B cell (primary cell): ENCODE measurements at regions not wholly inside any gene's neighbourhood (a gene's known extent, or its start where the extent isn't known, plus 50 kb on each side); places are given as distances from the start of the nearest gene placed in this dataset.

Source experiments
- ATAC-seq: fragments of 200-7000 bp; cut with Tn5 transposase; one replicate; pipeline ENCODE4 v1.10.0; 2021; ENCODE audit warnings: low read depth, mild to moderate bottlenecking, moderate number of reproducible peaks, moderate library complexity
- CTCF ChIA-PET: fragments of 350-600 bp; sonication (Branson Sonifier 250); formaldehyde crosslinking; loops from one replicate; lab custom pipeline; 2021; ENCODE audit warnings: antibody characterized with exemption, inconsistent platforms; lab: Charles Lee
- POLR2A ChIA-PET: fragments of 350-600 bp; sonication (Branson Sonifier 250); formaldehyde crosslinking; loops from one replicate; lab custom pipeline; 2021; ENCODE audit warnings: antibody characterized with exemption; lab: Charles Lee
- DNase-seq: peaks from one replicate; pipeline ENCODE4 v3.0.0; 2013
- H2AFZ ChIP-seq: 2 replicates; pipeline ENCODE4 v1.6.1; 2012; ENCODE audit warnings: mild to moderate bottlenecking, low read depth, low read length; ENCODE audit not compliant: insufficient read depth, poor library complexity, severe bottlenecking
- H3K27ac ChIP-seq, 2 donors: 1 replicate in 1 of 2; 2 replicates in 1 of 2; pipeline ENCODE4 v1.5.1; 2012 to 2013; ENCODE audit warnings: low read length in 2 of 2, mild to moderate bottlenecking in 2 of 2, moderate library complexity in 1 of 2
- H3K27me3 ChIP-seq, 4 experiments: fragments of 200-600 bp in 1 of 4; sonication (generic) in 1 of 4; replicated peaks in 1 of 4; 1 replicate in 2 of 4; 2 replicates in 2 of 4; pipeline versions ENCODE4 v1.6.1 to v1.7.0; 2013 to 2016; ENCODE audit warnings: low read length in 3 of 4, mild to moderate bottlenecking in 2 of 4, mixed read lengths in 1 of 4, moderate library complexity in 1 of 4; ENCODE audit not compliant: insufficient read depth in 4 of 4, control insufficient read depth in 3 of 4; ENCODE audit errors: control extremely low read depth in 1 of 4
- H3K36me3 ChIP-seq, 2 experiments: replicated peaks in 1 of 2; 1 replicate in 1 of 2; 2 replicates in 1 of 2; pipeline versions ENCODE4 v1.6.1 to v1.7.1; 2013; ENCODE audit warnings: low read length in 1 of 2; ENCODE audit not compliant: insufficient read depth in 2 of 2, control insufficient read depth in 1 of 2; ENCODE audit errors: control extremely low read depth in 1 of 2, extremely low read depth in 1 of 2
- H3K4me1 ChIP-seq, 2 donors: fragments of 200-600 bp in 1 of 2; sonication (generic) in 1 of 2; 1 replicate in 1 of 2; 2 replicates in 1 of 2; pipeline versions ENCODE4 v1.5.1 to v1.6.1; 2013 to 2017; ENCODE audit warnings: low read length in 2 of 2; ENCODE audit not compliant: control insufficient read depth in 2 of 2, insufficient read depth in 2 of 2
- H3K4me2 ChIP-seq: replicated peaks from 2 replicates; pipeline ENCODE3; 2012; ENCODE audit warnings: mild to moderate bottlenecking, low read depth, low read length; ENCODE audit not compliant: poor library complexity, severe bottlenecking
- H3K4me3 ChIP-seq, 5 experiments: fragments of 200-600 bp in 1 of 5; sonication (generic) in 1 of 5; 1 replicate in 3 of 5; 2 replicates in 2 of 5; pipeline versions ENCODE4 v1.5.1 to v1.7.0; 2011 to 2016; ENCODE audit warnings: low read length in 4 of 5, mild to moderate bottlenecking in 4 of 5, low read depth in 2 of 5, control low read depth in 1 of 5, moderate library complexity in 1 of 5; ENCODE audit not compliant: insufficient read depth in 1 of 5; ENCODE audit errors: control extremely low read depth in 1 of 5, extremely low read depth in 1 of 5
- H3K79me2 ChIP-seq: fragments of 200-600 bp; sonication (generic); one replicate; pipeline ENCODE4 v1.6.0; 2016; ENCODE audit warnings: low read length; ENCODE audit not compliant: control insufficient read depth, insufficient read depth
- H3K9ac ChIP-seq: fragments of 200-600 bp; sonication (generic); 2 replicates; pipeline ENCODE4 v1.6.1; 2017; ENCODE audit warnings: mild to moderate bottlenecking, low read length, moderate library complexity
- H3K9me3 ChIP-seq, 3 donors: one replicate each; pipeline versions ENCODE4 v1.6.1 to v1.7.1; 2013; ENCODE audit warnings: low read length in 2 of 3; ENCODE audit not compliant: control insufficient read depth in 2 of 3, insufficient read depth in 1 of 3; ENCODE audit errors: control extremely low read depth in 1 of 3
- H4K20me1 ChIP-seq: 2 replicates; pipeline ENCODE4 v1.6.0; 2012; ENCODE audit warnings: mild to moderate bottlenecking, low read length; ENCODE audit not compliant: insufficient read depth, control insufficient read depth, poor library complexity, severe bottlenecking
- H3K27ac Mint-ChIP-seq: one replicate; pipeline ENCODE4 v1.8.0; 2021; ENCODE audit warnings: mixed read lengths
- H3K27me3 Mint-ChIP-seq: one replicate; pipeline ENCODE4 v1.8.0; 2021; ENCODE audit warnings: mixed read lengths
- H3K4me1 Mint-ChIP-seq: one replicate; pipeline ENCODE4 v1.8.0; 2021; ENCODE audit warnings: mixed read lengths
- H3K4me3 Mint-ChIP-seq: one replicate; pipeline ENCODE4 v1.8.0; 2021; ENCODE audit warnings: mixed read lengths
- H3K9me3 Mint-ChIP-seq: one replicate; pipeline ENCODE4 v1.8.0; 2022; ENCODE audit warnings: mixed read lengths; ENCODE audit not compliant: insufficient read depth
- CTCF ChIP-seq: fragments of 200-600 bp; IDR thresholded peaks from one replicate; pipeline ENCODE4 v1.8.0; 2022; ENCODE audit warnings: antibody characterized with exemption, mild to moderate bottlenecking
- EZH2 ChIP-seq: IDR thresholded peaks from 2 replicates; pipeline ENCODE4 v1.6.1; 2012; ENCODE audit warnings: borderline replicate concordance, low read depth, mild to moderate bottlenecking, moderate library complexity, low read length; ENCODE audit not compliant: insufficient read depth, poor library complexity, severe bottlenecking
- WGBS: methylation state at CpG from one replicate; pipeline ENCODE4 v1.1.5; 2013; ENCODE audit warnings: missing lambda C conversion rate; ENCODE audit not compliant: insufficient coverage; 5-methylcytosine and 5-hydroxymethylcytosine counted together
- intact Hi-C: fragments of 100-400 bp; cut with micrococcal nuclease; formaldehyde crosslinking; loops from one replicate; pipeline ENCODE4 v1.10.0; 2022

- TF ChIP-seq CTCF = no peak
- no peak for TF ChIP-seq EZH2
- Histone ChIP-seq H3K36me3 (no peaks in the 10 kb centered on the region), H3K27me3 (no peaks in the 10 kb centered on the region), H3K9ac (no peak overlapping the region), H4K20me1 (no peaks in the 10 kb centered on the region), H3K4me2 (no peak overlapping the region), H3K27ac (no peak overlapping the region), H2AFZ (no peak overlapping the region), H3K9me3 (no peaks in the 10 kb centered on the region), H3K79me2 (no peaks in the 10 kb centered on the region), H3K4me3 (no peak overlapping the region), H3K4me1 (no peaks in the 10 kb centered on the region)
- Mint-ChIP-seq H3K9me3 (no peaks in the 10 kb centered on the region), H3K4me1 (no peaks in the 10 kb centered on the region), H3K27me3 (no peaks in the 10 kb centered on the region), H3K27ac (no peak overlapping the region), H3K4me3 (no peak overlapping the region)
- DNase-seq (no peak), ATAC-seq (no peak)
- 83% methylated on average over 2 of the region's 7 CpGs for WGBS
- intact Hi-C loops = no loop called here
- POLR2A ChIA-PET = no interaction called here
- CTCF ChIA-PET = no interaction called here
These were observed 848.6 kb upstream of the PABPC4L start for GRCh38 chr4:135050086-135050717.

- H3K36me3 ChIP-seq = no peaks in the 10 kb centered on the region
- DNase-seq (no peak), ATAC-seq (no peak)
- Mint-ChIP-seq H3K9me3 (no peaks in the 10 kb centered on the region), H3K4me3 (no peak overlapping the region), H3K4me1 (no peaks in the 10 kb centered on the region), H3K27me3 (no peaks in the 10 kb centered on the region), H3K27ac (no peak overlapping the region)
- no peak overlapping the region for H3K4me2 ChIP-seq
- H3K4me3 ChIP-seq = no peak overlapping the region
- H2AFZ ChIP-seq = no peak overlapping the region
- no peak overlapping the region for H3K9ac ChIP-seq
- WGBS = no CpG with 5 or more reads among the region's 1 CpG
- intact Hi-C loops = no loop called here
- H3K27me3 ChIP-seq = no peaks in the 10 kb centered on the region
- H3K9me3 ChIP-seq = peaks cover 0 to 3% (median 0%) of the 10 kb centered on the region in 3 donors
- H3K27ac ChIP-seq = no peak overlapping the region
- no peaks in the 10 kb centered on the region for H3K79me2 ChIP-seq
- H4K20me1 ChIP-seq = no peaks in the 10 kb centered on the region
- ChIA-PET CTCF (no interaction called here), POLR2A (no interaction called here)
- H3K4me1 ChIP-seq = no peaks in the 10 kb centered on the region
- TF ChIP-seq EZH2 = no peak
- no peak for TF ChIP-seq CTCF
These were observed 831.1 kb upstream of the PABPC4L start for GRCh38 chr4:135032670-135033069.
